Activated B cell treated with CpG ODN at 0.5 μM for 24 hours (primary cell): ENCODE measurements at regions not wholly inside any gene's neighbourhood (a gene's known extent, or its start where the extent isn't known, plus 50 kb on each side); places are given as distances from the start of the nearest gene placed in this dataset.
"Not testable (repeated sequence)": the region's sequence is repeated elsewhere in the genome, so short reads cannot be mapped to it uniquely, and the experiment has no call there.

ENCODE experiments used
- ATAC-seq: fragments of 200-7000 bp; cut with Tn5 transposase; one replicate; pipeline ENCODE4 v1.10.0; 2021; ENCODE audit warnings: low read depth, mild to moderate bottlenecking, moderate library complexity
- CTCF ChIA-PET: fragments of 350-600 bp; sonication (Branson Sonifier 250); formaldehyde crosslinking; loops from one replicate; lab custom pipeline; 2021; ENCODE audit warnings: antibody characterized with exemption; lab: Charles Lee
- POLR2A ChIA-PET: fragments of 350-600 bp; sonication (Branson Sonifier 250); formaldehyde crosslinking; loops from one replicate; lab custom pipeline; 2021; ENCODE audit warnings: antibody characterized with exemption; lab: Charles Lee
- DNase-seq: peaks from one replicate; pipeline ENCODE4 v3.0.0; 2022
- H3K27ac Mint-ChIP-seq: one replicate; pipeline ENCODE4 v1.8.0; 2020; ENCODE audit warnings: mixed read lengths
- H3K27me3 Mint-ChIP-seq: one replicate; pipeline ENCODE4 v1.8.0; 2021; ENCODE audit warnings: mixed read lengths
- H3K36me3 Mint-ChIP-seq: one replicate; pipeline ENCODE4 v1.8.0; 2021; ENCODE audit warnings: low read depth, mixed read lengths
- H3K4me1 Mint-ChIP-seq: one replicate; pipeline ENCODE4 v1.8.0; 2021; ENCODE audit warnings: mixed read lengths
- H3K4me3 Mint-ChIP-seq: one replicate; pipeline ENCODE4 v1.8.0; 2020; ENCODE audit warnings: mild to moderate bottlenecking, mixed read lengths
- H3K9me3 Mint-ChIP-seq: one replicate; pipeline ENCODE4 v1.8.0; 2020; ENCODE audit warnings: mixed read lengths
- CTCF ChIP-seq: fragments of 200-600 bp; IDR thresholded peaks from one replicate; pipeline ENCODE4 v1.8.0; 2022; ENCODE audit warnings: antibody characterized with exemption, mild to moderate bottlenecking
- intact Hi-C: fragments of 100-400 bp; cut with micrococcal nuclease; formaldehyde crosslinking; loops from one replicate; pipeline ENCODE4 v1.15.1; 2024

DNA sequence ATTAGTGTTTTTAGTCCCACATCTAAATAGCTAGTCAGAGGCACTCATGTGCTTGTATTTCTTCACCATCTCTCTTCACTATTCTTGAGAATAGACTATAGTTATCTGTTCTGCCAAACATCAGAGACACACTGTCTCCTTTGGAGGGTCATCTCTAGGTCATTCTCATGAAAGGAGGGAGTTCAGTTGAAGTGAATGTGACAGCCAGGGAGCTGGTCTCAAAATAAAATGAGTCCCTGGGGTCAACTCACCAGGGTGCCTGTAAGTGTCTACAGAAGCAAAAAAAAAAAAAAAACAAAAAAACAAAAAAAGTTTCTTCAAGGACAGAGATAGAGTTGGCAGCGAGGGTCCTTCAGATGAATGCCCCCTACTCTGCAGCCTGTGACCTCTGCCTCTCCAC is 171.0 kb downstream of the ID4 start:
- no peak for ATAC-seq
- H3K9me3 Mint-ChIP-seq, result no peaks in the 10 kb centered on the region
- H3K27me3 Mint-ChIP-seq, result no peaks in the 10 kb centered on the region
- H3K4me3 Mint-ChIP-seq, result no peak overlapping the region
- intact Hi-C loops, result no loop called here
- ChIA-PET CTCF (interaction anchor here (0.6 kb wide), 1 partner anchor 70 kb away, joined by 3 read pairs; no protein-coding TSS in a partner anchor), POLR2A (no interaction called here)
- no peak for TF ChIP-seq CTCF
- H3K4me1 Mint-ChIP-seq, result no peaks in the 10 kb centered on the region
- no peaks in the 10 kb centered on the region for H3K36me3 Mint-ChIP-seq
- DNase-seq, result no peak
- no peak overlapping the region for H3K27ac Mint-ChIP-seq

GRCh38 chr6:20013066-20013861 is 176.1 kb downstream of the ID4 start:
- ATAC-seq (no peak), DNase-seq (no peak)
- H3K4me1 Mint-ChIP-seq, result no peaks in the 10 kb centered on the region
- H3K27me3 Mint-ChIP-seq, result no peaks in the 10 kb centered on the region
- POLR2A ChIA-PET, result no interaction called here
- CTCF ChIA-PET, result no interaction called here
- intact Hi-C loops, result no loop called here
- H3K9me3 Mint-ChIP-seq, result no peaks in the 10 kb centered on the region
- H3K27ac Mint-ChIP-seq, result no peak overlapping the region
- no peak overlapping the region for H3K4me3 Mint-ChIP-seq
- H3K36me3 Mint-ChIP-seq, result no peaks in the 10 kb centered on the region
- TF ChIP-seq CTCF, result no peak

DNA sequence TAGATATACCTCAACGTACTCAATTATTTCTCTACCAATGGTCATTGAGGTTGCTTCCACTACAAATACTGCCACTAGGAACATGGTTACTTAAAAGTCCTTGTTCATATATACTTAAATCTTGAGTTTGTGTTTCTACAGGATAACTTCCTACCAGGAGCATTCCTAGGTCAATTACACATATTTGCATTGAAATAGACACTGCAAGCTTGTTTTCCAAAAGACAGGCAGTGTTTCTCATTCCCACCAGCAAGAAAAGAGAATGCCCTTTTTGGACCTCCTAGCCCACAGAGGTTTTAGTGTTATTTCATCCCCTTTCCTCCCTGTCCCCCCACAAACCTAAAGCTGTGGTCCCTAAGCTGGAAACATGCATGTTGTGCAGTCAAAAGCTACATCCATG is 177.3 kb downstream of the ID4 start:
- Mint-ChIP-seq H3K36me3 (no peaks in the 10 kb centered on the region), H3K27me3 (peaks cover 4% of the 10 kb centered on the region), H3K27ac (no peak overlapping the region), H3K4me3 (no peak overlapping the region), H3K9me3 (no peaks in the 10 kb centered on the region), H3K4me1 (no peaks in the 10 kb centered on the region)
- ChIA-PET POLR2A (no interaction called here), CTCF (no interaction called here)
- no peak for TF ChIP-seq CTCF
- DNase-seq (no peak), ATAC-seq (no peak)
- intact Hi-C loops, result no loop called here

- Mint-ChIP-seq H3K27ac (no peak overlapping the region), H3K4me1 (peaks cover 14% of the 10 kb centered on the region), H3K4me3 (no peak overlapping the region), H3K27me3 (peaks cover 15% of the 10 kb centered on the region), H3K36me3 (no peaks in the 10 kb centered on the region), H3K9me3 (no peaks in the 10 kb centered on the region)
- ATAC-seq (no peak), DNase-seq (no peak)
- intact Hi-C loops, result no loop called here
- TF ChIP-seq CTCF, result no peak
- ChIA-PET POLR2A (no interaction called here), CTCF (no interaction called here)
Observed at GRCh38 chr6:20020526-20020925, 183.4 kb downstream of the ID4 start.

DNA sequence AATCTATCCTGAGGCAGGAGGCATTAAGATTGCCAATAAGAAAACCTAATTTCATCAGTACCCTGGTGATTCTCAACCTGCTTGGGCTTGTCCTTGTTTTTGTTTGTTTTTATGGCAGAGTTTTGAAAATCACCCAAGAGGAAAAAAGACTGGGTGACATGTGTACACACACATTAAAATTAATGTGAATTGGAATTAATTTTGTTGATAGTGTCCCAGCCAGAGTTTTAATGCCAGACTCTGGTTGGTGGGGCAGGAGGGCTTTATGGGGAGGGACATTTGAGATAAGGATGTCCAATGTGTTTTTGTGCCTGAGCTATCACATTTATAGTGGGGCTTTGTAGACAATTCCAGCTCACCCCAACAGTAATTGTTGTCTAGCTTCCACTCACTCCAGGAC is 184.6 kb downstream of the ID4 start:
- CTCF ChIA-PET, result no interaction called here

GRCh38 chr6:20023549-20024315 is 186.6 kb downstream of the ID4 start:
- ATAC-seq, CTCF ChIA-PET, H3K9me3 Mint-ChIP-seq, POLR2A ChIA-PET, H3K36me3 Mint-ChIP-seq, intact Hi-C loops, DNase-seq, H3K27ac Mint-ChIP-seq: not testable (repeated sequence)
- Mint-ChIP-seq H3K4me1 (peaks cover 14% of the 10 kb centered on the region), H3K4me3 (peak overlapping the region; percentile 36), H3K27me3 (peaks cover 29% of the 10 kb centered on the region)

More for the DNA sequence above, 184.6 kb downstream of the ID4 start:
- ATAC-seq (no peak), DNase-seq (no peak)
- POLR2A ChIA-PET, result no interaction called here
- Mint-ChIP-seq H3K4me1 (peaks cover 14% of the 10 kb centered on the region), H3K4me3 (no peak overlapping the region), H3K36me3 (no peaks in the 10 kb centered on the region), H3K27me3 (peaks cover 19% of the 10 kb centered on the region), H3K27ac (no peak overlapping the region), H3K9me3 (no peaks in the 10 kb centered on the region)
- intact Hi-C loops, result no loop called here
- no peak for TF ChIP-seq CTCF
